Keratinocyte (primary cell): ENCODE measurements at regions not wholly inside any gene's neighbourhood (a gene's known extent, or its start where the extent isn't known, plus 50 kb on each side); places are given as distances from the start of the nearest gene placed in this dataset.

ENCODE experiments used
- DNase-seq: peaks from one replicate; pipeline ENCODE4 v3.0.0-alpha.2; 2011; ENCODE audit warnings: low read depth, missing footprints, low spot score
- FAIRE-seq: peaks from 2 replicates; lab custom pipeline; 2011; peaks lifted over from hg19 to GRCh38; lab: Jason Lieb, UNC
- H2AFZ ChIP-seq: 2 replicates; pipeline ENCODE4 v1.6.0; 2012; ENCODE audit warnings: low read length, control low read depth, inconsistent platforms; ENCODE audit not compliant: control insufficient read depth
- H3K27ac ChIP-seq: 2 replicates; pipeline ENCODE4 v1.5.1; 2011; ENCODE audit warnings: low read length; ENCODE audit not compliant: control insufficient read depth, insufficient read depth
- H3K27me3 ChIP-seq: 3 replicates; pipeline ENCODE4 v1.6.0; 2011; ENCODE audit warnings: low read length; ENCODE audit not compliant: control insufficient read depth, insufficient read depth; ENCODE audit errors: extremely low read depth
- H3K36me3 ChIP-seq, 2 experiments: 2 replicates in 1 of 2; 3 replicates in 1 of 2; pipeline ENCODE4 v1.5.1; 2011; ENCODE audit warnings: low read length in 2 of 2, mild to moderate bottlenecking in 1 of 2; ENCODE audit not compliant: control insufficient read depth in 2 of 2, insufficient read depth in 2 of 2; ENCODE audit errors: extremely low read depth in 1 of 2
- H3K4me1 ChIP-seq: 3 replicates; pipeline ENCODE4 v1.5.1; 2011; ENCODE audit warnings: low read length; ENCODE audit not compliant: control insufficient read depth, insufficient read depth; ENCODE audit errors: extremely low read depth
- H3K4me2 ChIP-seq: 3 replicates; pipeline ENCODE4 v1.6.0; 2011; ENCODE audit warnings: low read depth, low read length; ENCODE audit not compliant: control insufficient read depth, insufficient read depth; ENCODE audit errors: extremely low read depth
- H3K4me3 ChIP-seq, 3 experiments: fragments of 200-600 bp in 1 of 3; sonication (generic) in 1 of 3; 2 replicates in 2 of 3; 3 replicates in 1 of 3; pipeline ENCODE4 v1.5.1; 2011 to 2016; ENCODE audit warnings: low read length in 3 of 3, mild to moderate bottlenecking in 3 of 3, control low read depth in 2 of 3, inconsistent platforms in 1 of 3, low read depth in 1 of 3, mixed read lengths in 1 of 3, mixed run types in 1 of 3, moderate library complexity in 1 of 3; ENCODE audit not compliant: control insufficient read depth in 2 of 3, insufficient read depth in 2 of 3; ENCODE audit errors: extremely low read depth in 1 of 3
- H3K79me2 ChIP-seq: 2 replicates; pipeline ENCODE4 v1.6.0; 2012; ENCODE audit warnings: low read length; ENCODE audit not compliant: control insufficient read depth, insufficient read depth
- H3K9ac ChIP-seq: 3 replicates; pipeline ENCODE4 v1.6.0; 2011; ENCODE audit warnings: low read length; ENCODE audit not compliant: control insufficient read depth, insufficient read depth; ENCODE audit errors: extremely low read depth
- H3K9me1 ChIP-seq: 3 replicates; pipeline ENCODE4 v1.6.0; 2011; ENCODE audit warnings: low read length; ENCODE audit not compliant: control insufficient read depth, insufficient read depth; ENCODE audit errors: extremely low read depth
- H3K9me3 ChIP-seq: 2 replicates; pipeline ENCODE4 v1.5.1; 2012; ENCODE audit warnings: low read depth, low read length; ENCODE audit not compliant: control insufficient read depth
- H4K20me1 ChIP-seq: 3 replicates; pipeline ENCODE4 v1.6.0; 2011; ENCODE audit warnings: low read length; ENCODE audit not compliant: control insufficient read depth, insufficient read depth; ENCODE audit errors: extremely low read depth
- EZH2 ChIP-seq: IDR thresholded peaks from one replicate; pipeline ENCODE4 v1.6.1; 2012; ENCODE audit warnings: inconsistent platforms, mild to moderate bottlenecking, low read length, moderate library complexity
- dilution Hi-C: fragments of 300-500 bp; cut with MboI; formaldehyde crosslinking; loops from one replicate; pipeline ENCODE4 v1.7.0; 2020; ENCODE audit warnings: low sequenced_read_pairs; ENCODE audit not compliant: extremely low pct_ligation_motif_present
- TF ChIP-seq, protein P1 (sequence below), 3 experiments: IDR thresholded peaks in 1 of 3; conservative IDR thresholded peaks in 1 of 3; optimal IDR thresholded peaks in 1 of 3; 2 replicates in 2 of 3; 3 replicates in 1 of 3; pipeline versions ENCODE3 to v1.5.1; 2011; ENCODE audit warnings: low read length in 3 of 3, mild to moderate bottlenecking in 3 of 3, moderate library complexity in 2 of 3, control low read depth in 1 of 3, inconsistent platforms in 1 of 3; ENCODE audit not compliant: insufficient read depth in 2 of 3; ENCODE audit errors: extremely low read depth in 1 of 3

GRCh38 chr2:2662037-2662846 is 331.2 kb upstream of the MYT1L start:
- no peak overlapping the region for H3K4me3 ChIP-seq
- H3K9me1 ChIP-seq = no peaks in the 10 kb centered on the region
- H3K79me2 ChIP-seq = no peaks in the 10 kb centered on the region
- H4K20me1 ChIP-seq = no peaks in the 10 kb centered on the region
- H2AFZ ChIP-seq = no peak overlapping the region
- H3K36me3 ChIP-seq = no peaks in the 10 kb centered on the region
- H3K27me3 ChIP-seq = no peaks in the 10 kb centered on the region
- no peaks in the 10 kb centered on the region for H3K4me1 ChIP-seq
- no peaks in the 10 kb centered on the region for H3K9me3 ChIP-seq
- DNase-seq (no peak), FAIRE-seq (no peak)
- no peak overlapping the region for H3K9ac ChIP-seq
- no peak overlapping the region for H3K27ac ChIP-seq
- H3K4me2 ChIP-seq = no peak overlapping the region
- dilution Hi-C loops = no loop called here
- no peak for TF ChIP-seq EZH2
- TF ChIP-seq, protein P1, sequence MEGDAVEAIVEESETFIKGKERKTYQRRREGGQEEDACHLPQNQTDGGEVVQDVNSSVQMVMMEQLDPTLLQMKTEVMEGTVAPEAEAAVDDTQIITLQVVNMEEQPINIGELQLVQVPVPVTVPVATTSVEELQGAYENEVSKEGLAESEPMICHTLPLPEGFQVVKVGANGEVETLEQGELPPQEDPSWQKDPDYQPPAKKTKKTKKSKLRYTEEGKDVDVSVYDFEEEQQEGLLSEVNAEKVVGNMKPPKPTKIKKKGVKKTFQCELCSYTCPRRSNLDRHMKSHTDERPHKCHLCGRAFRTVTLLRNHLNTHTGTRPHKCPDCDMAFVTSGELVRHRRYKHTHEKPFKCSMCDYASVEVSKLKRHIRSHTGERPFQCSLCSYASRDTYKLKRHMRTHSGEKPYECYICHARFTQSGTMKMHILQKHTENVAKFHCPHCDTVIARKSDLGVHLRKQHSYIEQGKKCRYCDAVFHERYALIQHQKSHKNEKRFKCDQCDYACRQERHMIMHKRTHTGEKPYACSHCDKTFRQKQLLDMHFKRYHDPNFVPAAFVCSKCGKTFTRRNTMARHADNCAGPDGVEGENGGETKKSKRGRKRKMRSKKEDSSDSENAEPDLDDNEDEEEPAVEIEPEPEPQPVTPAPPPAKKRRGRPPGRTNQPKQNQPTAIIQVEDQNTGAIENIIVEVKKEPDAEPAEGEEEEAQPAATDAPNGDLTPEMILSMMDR (optimal IDR thresholded peaks at IDR 0.05 in 1 of 3, IDR thresholded peaks at IDR 0.05 in 1 of 3, conservative IDR thresholded peaks at IDR 0.05 in 1 of 3; ENCODE audit: extremely low read depth in 1 of 3, insufficient read depth in 2 of 3, low read length in 3 of 3) = no peak

GRCh38 chr2:2660789-2661355 is 329.8 kb upstream of the MYT1L start:
- H3K4me2 ChIP-seq = no peak overlapping the region
- no peaks in the 10 kb centered on the region for H3K36me3 ChIP-seq
- no peaks in the 10 kb centered on the region for H3K9me1 ChIP-seq
- DNase-seq = no peak
- no peaks in the 10 kb centered on the region for H3K4me1 ChIP-seq
- FAIRE-seq = no peak
- no peaks in the 10 kb centered on the region for H3K79me2 ChIP-seq
- no peaks in the 10 kb centered on the region for H4K20me1 ChIP-seq
- peaks cover 3% of the 10 kb centered on the region for H3K27me3 ChIP-seq
- H3K9ac ChIP-seq = no peak overlapping the region
- no peaks in the 10 kb centered on the region for H3K9me3 ChIP-seq
- dilution Hi-C loops = no loop called here
- TF ChIP-seq, protein P1 (optimal IDR thresholded peaks at IDR 0.05 in 1 of 3, IDR thresholded peaks at IDR 0.05 in 1 of 3, conservative IDR thresholded peaks at IDR 0.05 in 1 of 3; ENCODE audit: extremely low read depth in 1 of 3, insufficient read depth in 2 of 3, low read length in 3 of 3) = no peak
- TF ChIP-seq EZH2 = no peak
- no peak overlapping the region for H2AFZ ChIP-seq
- H3K4me3 ChIP-seq = no peak overlapping the region
- no peak overlapping the region for H3K27ac ChIP-seq
